Stimulated activated naive CD8-positive, alpha-beta T cell treated with anti-CD3 and anti-CD28 coated beads, Interleukin-15, amount 100 ng/mL, for 72 hours (primary cell): ENCODE measurements at regions not wholly inside any gene's neighbourhood (a gene's known extent, or its start where the extent isn't known, plus 50 kb on each side); places are given as distances from the start of the nearest gene placed in this dataset.
"Not testable (repeated sequence)": the region's sequence is repeated elsewhere in the genome, so short reads cannot be mapped to it uniquely, and the experiment has no call there.

Experiments
- ATAC-seq: fragments of 150-1000 bp; cut with Tn5 transposase; 2 replicates; pipeline ENCODE4 v1.10.0; 2021; ENCODE audit warnings: mild to moderate bottlenecking, moderate library complexity
- DNase-seq, 2 donors: peaks; one replicate each; pipeline ENCODE4 v3.0.0; 2021 to 2022
- H3K27ac Mint-ChIP-seq, 2 donors: one replicate each; pipeline ENCODE4 v1.8.0; 2022; ENCODE audit warnings: mild to moderate bottlenecking in 2 of 2, mixed read lengths in 2 of 2, moderate library complexity in 2 of 2
- H3K27me3 Mint-ChIP-seq: one replicate; pipeline ENCODE4 v1.8.0; 2022; ENCODE audit warnings: mixed read lengths
- H3K4me1 Mint-ChIP-seq: one replicate; pipeline ENCODE4 v1.8.0; 2022; ENCODE audit warnings: mild to moderate bottlenecking, mixed read lengths
- H3K4me3 Mint-ChIP-seq, 2 donors: one replicate each; pipeline ENCODE4 v1.8.0; 2022; ENCODE audit warnings: mild to moderate bottlenecking in 2 of 2, mixed read lengths in 2 of 2, moderate library complexity in 1 of 2
- H3K9me3 Mint-ChIP-seq, 2 donors: one replicate each; pipeline ENCODE4 v1.8.0; 2022; ENCODE audit warnings: mixed read lengths in 2 of 2

DNA sequence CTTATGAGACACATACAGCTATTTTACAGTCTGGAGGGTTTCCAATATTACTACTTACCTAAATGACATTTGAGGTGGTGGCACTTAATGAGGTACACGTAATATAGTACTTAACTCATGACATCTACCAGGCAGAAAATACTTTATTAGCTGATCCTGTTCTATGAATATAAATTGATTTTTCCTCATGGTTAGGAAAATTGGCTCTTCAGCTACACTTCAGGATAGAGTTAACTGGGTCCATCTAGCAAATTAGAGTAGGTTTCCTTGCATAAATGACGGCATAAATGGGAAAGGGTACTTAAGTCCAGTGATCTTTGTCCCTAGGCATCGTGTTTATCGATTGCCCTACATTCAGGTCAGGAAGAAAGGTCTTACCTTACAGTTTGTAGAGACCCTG lies 988.8 kb upstream of the TMPRSS15 start:
- no peaks in the 10 kb centered on the region for H3K27me3 Mint-ChIP-seq
- H3K27ac Mint-ChIP-seq: no peak overlapping the region
- DNase-seq (no peak), ATAC-seq (no peak)
- H3K4me1 Mint-ChIP-seq: no peaks in the 10 kb centered on the region
- H3K4me3 Mint-ChIP-seq: no peak overlapping the region
- H3K9me3 Mint-ChIP-seq: peaks cover 9 to 19% of the 10 kb centered on the region in 2 donors

- H3K4me3 Mint-ChIP-seq: no peak overlapping the region
These were observed 996.7 kb upstream of the TMPRSS15 start for GRCh38 chr21:19400223-19400770.

GRCh38 chr21:19402870-19403269 lies 999.3 kb upstream of the TMPRSS15 start:
- no peak for DNase-seq
- no peaks in the 10 kb centered on the region for H3K4me1 Mint-ChIP-seq
- no peak for ATAC-seq
- no peak overlapping the region for H3K27ac Mint-ChIP-seq
- no peaks in the 10 kb centered on the region for H3K9me3 Mint-ChIP-seq
- no peak overlapping the region for H3K4me3 Mint-ChIP-seq
- no peaks in the 10 kb centered on the region for H3K27me3 Mint-ChIP-seq

More at GRCh38 chr21:19400223-19400770, 996.7 kb upstream of the TMPRSS15 start:
- Mint-ChIP-seq H3K27ac (no peak overlapping the region), H3K9me3 (no peaks in the 10 kb centered on the region), H3K4me1 (no peaks in the 10 kb centered on the region), H3K27me3 (no peaks in the 10 kb centered on the region)
- DNase-seq (no peak), ATAC-seq (no peak)

DNA sequence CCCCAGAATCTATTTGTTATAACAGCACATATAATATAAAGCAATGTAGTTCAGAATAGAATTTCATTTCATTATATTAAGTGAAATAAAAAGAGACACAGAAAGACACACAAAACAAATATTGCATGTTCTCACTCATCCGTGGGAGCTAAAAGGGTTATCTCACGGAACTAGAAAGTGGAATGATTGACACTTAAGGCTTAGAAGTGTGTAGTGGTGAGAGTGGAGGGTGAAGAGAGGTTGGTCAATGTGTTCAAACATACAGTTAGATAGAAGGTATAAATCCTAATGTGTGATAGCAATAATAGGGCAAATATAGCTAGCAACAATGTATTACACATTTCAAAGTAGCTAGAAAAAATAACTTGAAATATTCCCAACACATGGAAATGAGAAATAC lies 1001.7 kb upstream of the TMPRSS15 start:
- Mint-ChIP-seq H3K4me3 (no peak overlapping the region), H3K4me1 (no peaks in the 10 kb centered on the region), H3K27me3 (no peaks in the 10 kb centered on the region), H3K27ac (no peak overlapping the region), H3K9me3 (no peaks in the 10 kb centered on the region)
- no peak for ATAC-seq
- DNase-seq: no peak

- DNase-seq: no peak
- no peak for ATAC-seq
- Mint-ChIP-seq H3K4me3 (no peak overlapping the region), H3K4me1 (no peaks in the 10 kb centered on the region), H3K9me3 (peaks cover 14 to 19% of the 10 kb centered on the region in 2 donors), H3K27ac (no peak overlapping the region), H3K27me3 (no peaks in the 10 kb centered on the region)
These were observed 1017.0 kb upstream of the TMPRSS15 start for GRCh38 chr21:19420565-19420964.

GRCh38 chr21:19433623-19434022 lies 1030.0 kb upstream of the TMPRSS15 start:
- ATAC-seq (no peak), DNase-seq (no peak)

GRCh38 chr21:19440792-19441655 lies 1037.4 kb upstream of the TMPRSS15 start:
- no peak overlapping the region for H3K27ac Mint-ChIP-seq
- no peak overlapping the region for H3K4me3 Mint-ChIP-seq
- H3K27me3 Mint-ChIP-seq: no peaks in the 10 kb centered on the region
- ATAC-seq (no peak), DNase-seq (no peak)
- no peaks in the 10 kb centered on the region for H3K4me1 Mint-ChIP-seq
- no peaks in the 10 kb centered on the region for H3K9me3 Mint-ChIP-seq

More at GRCh38 chr21:19433623-19434022, 1030.0 kb upstream of the TMPRSS15 start:
- Mint-ChIP-seq H3K4me3 (no peak overlapping the region), H3K27me3 (no peaks in the 10 kb centered on the region), H3K4me1 (no peaks in the 10 kb centered on the region), H3K9me3 (peaks cover 10 to 19% of the 10 kb centered on the region in 2 donors), H3K27ac (no peak overlapping the region)

GRCh38 chr21:19458295-19458694 lies 1054.7 kb upstream of the TMPRSS15 start:
- Mint-ChIP-seq H3K27me3 (no peaks in the 10 kb centered on the region), H3K9me3 (peaks cover 4 to 15% of the 10 kb centered on the region in 2 donors), H3K27ac (no peak overlapping the region), H3K4me1 (peaks cover 4% of the 10 kb centered on the region), H3K4me3 (no peak overlapping the region)
- no peak for DNase-seq
- ATAC-seq: no peak

GRCh38 chr21:19461481-19462205 lies 1058.1 kb upstream of the TMPRSS15 start:
- peaks cover 4% of the 10 kb centered on the region for H3K4me1 Mint-ChIP-seq
- H3K4me3 Mint-ChIP-seq: no peak overlapping the region
- DNase-seq (no peak), ATAC-seq (no peak)
- peaks cover 4 to 15% of the 10 kb centered on the region in 2 donors for H3K9me3 Mint-ChIP-seq
- no peak overlapping the region for H3K27ac Mint-ChIP-seq
- no peaks in the 10 kb centered on the region for H3K27me3 Mint-ChIP-seq

GRCh38 chr21:19463966-19464365 lies 1060.4 kb upstream of the TMPRSS15 start:
- Mint-ChIP-seq H3K4me1 (no peaks in the 10 kb centered on the region), H3K9me3 (peaks cover 4 to 7% of the 10 kb centered on the region in 2 donors), H3K27ac (no peak overlapping the region), H3K27me3 (no peaks in the 10 kb centered on the region), H3K4me3 (no peak overlapping the region)
- DNase-seq (no peak), ATAC-seq (no peak)

GRCh38 chr21:19468991-19469715 lies 1065.6 kb upstream of the TMPRSS15 start:
- Mint-ChIP-seq H3K4me3 (no peak overlapping the region), H3K9me3 (no peaks in the 10 kb centered on the region), H3K27ac (no peak overlapping the region), H3K4me1 (no peaks in the 10 kb centered on the region), H3K27me3 (no peaks in the 10 kb centered on the region)
- ATAC-seq (no peak), DNase-seq (no peak)

DNA sequence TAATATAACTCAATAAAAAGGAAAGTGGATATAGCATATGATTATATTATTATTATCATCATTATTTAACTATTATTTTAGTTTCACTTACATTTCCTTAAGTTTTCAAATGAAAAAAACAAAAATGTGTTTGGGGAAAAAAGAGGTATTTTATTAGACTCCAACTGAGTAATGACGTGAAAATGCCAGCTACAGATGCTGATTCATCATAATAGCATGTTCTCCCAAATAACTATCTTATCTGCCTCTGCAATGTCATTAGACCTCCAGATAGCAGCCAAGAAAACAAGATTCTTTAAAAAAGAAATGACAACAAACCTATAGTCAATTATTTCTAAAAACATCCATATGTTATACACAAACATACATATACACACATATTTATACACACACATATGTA lies 1071.9 kb upstream of the TMPRSS15 start:
- Mint-ChIP-seq H3K4me1 (no peaks in the 10 kb centered on the region), H3K9me3 (peaks cover 13 to 18% of the 10 kb centered on the region in 2 donors), H3K27ac (no peak overlapping the region), H3K4me3 (no peak overlapping the region), H3K27me3 (no peaks in the 10 kb centered on the region)
- ATAC-seq: no peak
- DNase-seq: no peak

DNA sequence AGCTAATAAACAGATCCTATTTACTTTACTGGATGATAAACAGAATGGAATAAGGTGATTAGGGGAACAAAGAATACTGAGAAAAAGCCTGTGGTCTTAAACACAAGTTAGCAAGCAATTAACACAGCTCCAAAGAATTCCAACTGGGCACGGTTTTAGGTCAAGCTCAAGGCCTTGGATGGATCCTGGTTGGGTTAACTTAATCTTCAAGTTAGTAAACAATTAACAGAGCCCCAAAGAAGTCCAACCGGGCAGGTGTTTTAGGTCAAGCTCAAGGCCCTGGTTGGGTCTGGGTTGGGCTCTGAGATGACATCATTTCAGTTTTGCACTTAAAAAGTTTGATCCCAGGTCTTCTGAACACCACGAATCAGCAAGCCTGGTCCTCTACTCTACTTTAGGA lies 1086.3 kb upstream of the TMPRSS15 start:
- ATAC-seq: no peak

GRCh38 chr21:19490481-19490880 lies 1086.9 kb upstream of the TMPRSS15 start:
- DNase-seq: no peak
- Mint-ChIP-seq H3K27ac (no peak overlapping the region), H3K4me3 (no peak overlapping the region), H3K9me3 (peaks cover 0 to 10% of the 10 kb centered on the region in 2 donors), H3K4me1 (peaks cover 5% of the 10 kb centered on the region), H3K27me3 (no peaks in the 10 kb centered on the region)
- no peak for ATAC-seq

More for the DNA sequence above, 1086.3 kb upstream of the TMPRSS15 start:
- peaks cover 5% of the 10 kb centered on the region for H3K4me1 Mint-ChIP-seq
- no peak overlapping the region for H3K27ac Mint-ChIP-seq
- no peaks in the 10 kb centered on the region for H3K27me3 Mint-ChIP-seq
- DNase-seq: no peak
- H3K9me3 Mint-ChIP-seq: peaks cover 0 to 10% of the 10 kb centered on the region in 2 donors
- no peak overlapping the region for H3K4me3 Mint-ChIP-seq

- not testable (repeated sequence) for H3K4me3 Mint-ChIP-seq, H3K4me1 Mint-ChIP-seq, H3K27ac Mint-ChIP-seq, H3K9me3 Mint-ChIP-seq, ATAC-seq, DNase-seq, H3K27me3 Mint-ChIP-seq
These were observed 1090.1 kb upstream of the TMPRSS15 start for GRCh38 chr21:19493437-19494241.
